Gastrocnemius medialis (tissue), 4 donors: ENCODE measurements at regions not wholly inside any gene's neighbourhood (a gene's known extent, or its start where the extent isn't known, plus 50 kb on each side); places are given as distances from the start of the nearest gene placed in this dataset.

Experiments used
- CTCF ChIP-seq, 5 experiments: fragments of 450-650 bp in 3 of 5; fragments of 200-600 bp in 2 of 5; sonication (generic) in 2 of 5; IDR thresholded peaks in 4 of 5; conservative IDR thresholded peaks in 1 of 5; 1 replicate in 4 of 5; 2 replicates in 1 of 5; pipeline ENCODE4 v1.5.1; 2016 to 2019; ENCODE audit warnings: antibody characterized with exemption in 5 of 5, mild to moderate bottlenecking in 3 of 5, moderate library complexity in 3 of 5
- POLR2A ChIP-seq, 2 donors: fragments of 450-650 bp; IDR thresholded peaks; one replicate each; pipeline ENCODE4 v1.6.1; 2017; ENCODE audit warnings: antibody characterized with exemption in 2 of 2, mild to moderate bottlenecking in 2 of 2, moderate library complexity in 2 of 2

DNA sequence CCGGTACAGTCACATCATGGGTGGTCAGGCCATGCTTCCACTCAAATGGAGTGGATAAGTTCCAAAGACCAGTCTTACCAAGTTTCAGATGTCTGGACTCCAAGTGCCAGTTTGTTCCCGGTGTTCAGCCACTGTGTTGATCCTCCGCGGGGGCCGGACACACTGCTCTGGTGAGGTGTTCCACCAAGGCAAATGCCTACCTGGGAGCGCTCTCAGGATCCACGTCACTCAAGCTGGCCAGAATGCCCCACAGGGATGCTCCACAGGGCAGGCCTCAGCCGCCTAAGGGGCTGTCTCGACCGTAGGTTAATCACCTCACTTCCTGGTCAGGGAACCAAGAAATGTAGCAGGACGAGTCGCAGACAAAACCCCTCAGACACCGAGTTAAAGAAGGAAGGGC, 258.0 kb upstream of the GRID2 start:
- TF ChIP-seq CTCF (IDR thresholded peaks at IDR 0.05 in 4 of 5, conservative IDR thresholded peaks at IDR 0.05 in 1 of 5), result no peak
- TF ChIP-seq POLR2A (IDR thresholded peaks at IDR 0.05), result no peak
